Progenitor cell of endocrine pancreas (in vitro differentiated cells): ENCODE measurements at regions not wholly inside any gene's neighbourhood (a gene's known extent, or its start where the extent isn't known, plus 50 kb on each side); places are given as distances from the start of the nearest gene placed in this dataset.
"Not testable (repeated sequence)": the region's sequence is repeated elsewhere in the genome, so short reads cannot be mapped to it uniquely, and the experiment has no call there.

Source experiments
- DNase-seq: peaks from one replicate; pipeline ENCODE4 v3.0.0; 2021; ENCODE audit warnings: low spot score; ENCODE audit not compliant: unreplicated experiment
- H3K27ac Mint-ChIP-seq: 2 replicates; pipeline ENCODE4 v1.8.0; 2021; ENCODE audit warnings: mild to moderate bottlenecking, moderate library complexity, mixed read lengths
- H3K27me3 Mint-ChIP-seq: 2 replicates; pipeline ENCODE4 v1.8.0; 2021; ENCODE audit warnings: mixed read lengths
- H3K36me3 Mint-ChIP-seq: 2 replicates; pipeline ENCODE4 v1.8.0; 2022; ENCODE audit warnings: mixed read lengths; ENCODE audit not compliant: insufficient read depth
- H3K4me1 Mint-ChIP-seq: 2 replicates; pipeline ENCODE4 v1.8.0; 2021; ENCODE audit warnings: low read depth, mixed read lengths
- H3K4me3 Mint-ChIP-seq: 2 replicates; pipeline ENCODE4 v1.8.0; 2021; ENCODE audit warnings: low read depth, mild to moderate bottlenecking, moderate library complexity, mixed read lengths
- H3K9me3 Mint-ChIP-seq: 2 replicates; pipeline ENCODE4 v1.8.0; 2021; ENCODE audit warnings: low read depth, mixed read lengths
- CTCF ChIP-seq: fragments of 200-600 bp; sonication (generic); IDR thresholded peaks from one replicate; pipeline ENCODE4 v1.5.0; 2021; ENCODE audit warnings: antibody characterized with exemption, mild to moderate bottlenecking; ENCODE audit not compliant: unreplicated experiment

- H3K27me3 Mint-ChIP-seq: no peaks in the 10 kb centered on the region
- H3K4me1 Mint-ChIP-seq: no peaks in the 10 kb centered on the region
- no peaks in the 10 kb centered on the region for H3K36me3 Mint-ChIP-seq
- H3K9me3 Mint-ChIP-seq: peaks cover 10% of the 10 kb centered on the region
- no peak for DNase-seq
- H3K4me3 Mint-ChIP-seq: no peak overlapping the region
- no peak for TF ChIP-seq CTCF
- no peak overlapping the region for H3K27ac Mint-ChIP-seq
Measured at GRCh38 chr6:115443825-115444478, 616.7 kb downstream of the FRK start.

- Mint-ChIP-seq H3K36me3 (no peaks in the 10 kb centered on the region), H3K27me3 (no peaks in the 10 kb centered on the region), H3K4me1 (no peaks in the 10 kb centered on the region), H3K9me3 (peaks cover 14% of the 10 kb centered on the region), H3K4me3 (no peak overlapping the region), H3K27ac (no peak overlapping the region)
- no peak for TF ChIP-seq CTCF
- no peak for DNase-seq
Measured at GRCh38 chr6:115442323-115442722, 618.4 kb downstream of the FRK start.

- Mint-ChIP-seq H3K4me1 (no peaks in the 10 kb centered on the region), H3K9me3 (peaks cover 14% of the 10 kb centered on the region), H3K4me3 (no peak overlapping the region), H3K27me3 (no peaks in the 10 kb centered on the region), H3K36me3 (no peaks in the 10 kb centered on the region), H3K27ac (no peak overlapping the region)
- DNase-seq: no peak
- no peak for TF ChIP-seq CTCF
Measured at GRCh38 chr6:115441651-115442050, 619.0 kb downstream of the FRK start.

- no peak overlapping the region for H3K4me3 Mint-ChIP-seq
Measured at GRCh38 chr6:115415378-115415777, 645.3 kb downstream of the FRK start.

GRCh38 chr6:115414916-115415315, 645.8 kb downstream of the FRK start:
- not testable (repeated sequence) for H3K27ac Mint-ChIP-seq, H3K9me3 Mint-ChIP-seq, H3K27me3 Mint-ChIP-seq, H3K4me1 Mint-ChIP-seq, H3K36me3 Mint-ChIP-seq, H3K4me3 Mint-ChIP-seq, DNase-seq

More at GRCh38 chr6:115415378-115415777, 645.3 kb downstream of the FRK start:
- Mint-ChIP-seq H3K27ac (no peak overlapping the region), H3K4me1 (peaks cover 3% of the 10 kb centered on the region), H3K9me3 (peaks cover 4% of the 10 kb centered on the region), H3K27me3 (no peaks in the 10 kb centered on the region), H3K36me3 (no peaks in the 10 kb centered on the region)
- DNase-seq: no peak
- TF ChIP-seq CTCF: no peak

GRCh38 chr6:115411756-115412155, 648.9 kb downstream of the FRK start:
- TF ChIP-seq CTCF: no peak
- H3K4me1 Mint-ChIP-seq: peaks cover 3% of the 10 kb centered on the region
- DNase-seq: no peak
- no peak overlapping the region for H3K27ac Mint-ChIP-seq
- no peaks in the 10 kb centered on the region for H3K27me3 Mint-ChIP-seq
- H3K4me3 Mint-ChIP-seq: no peak overlapping the region
- peaks cover 3% of the 10 kb centered on the region for H3K9me3 Mint-ChIP-seq
- no peaks in the 10 kb centered on the region for H3K36me3 Mint-ChIP-seq
